ENCODE measurements at regions not wholly inside any gene's neighbourhood (a gene's known extent, or its start where the extent isn't known, plus 50 kb on each side); places are given as distances from the start of the nearest gene placed in this dataset.

DNA sequence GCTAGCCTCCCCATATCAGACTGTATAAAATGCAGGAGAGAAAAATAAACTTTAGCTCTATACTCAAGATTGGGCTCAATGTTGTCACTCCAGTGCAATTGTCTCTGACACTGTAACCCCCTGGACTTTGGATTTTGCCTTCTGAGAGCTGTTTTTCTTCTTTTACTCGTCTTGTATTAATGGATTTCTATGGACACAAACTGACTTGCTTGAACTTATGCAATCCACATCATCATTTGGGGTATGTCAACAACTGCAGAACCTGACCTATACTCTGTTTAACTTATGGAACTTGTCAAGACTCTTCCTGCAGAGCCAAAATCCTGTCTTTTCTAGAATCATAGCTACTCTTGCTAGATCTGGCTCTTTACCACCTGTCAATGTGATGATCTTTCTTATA lies 257.8 kb upstream of the DCC start:
- Mint-ChIP-seq H3K27ac (ENCODE audit: unreplicated experiment) (no peak overlapping the region), H3K9me3 (ENCODE audit: low read depth) (no peaks in the 10 kb centered on the region), H3K36me3 (ENCODE audit: low read depth) (no peaks in the 10 kb centered on the region), H3K4me1 (ENCODE audit: low read depth) (no peaks in the 10 kb centered on the region), H3K4me3 (ENCODE audit: unreplicated experiment) (no peak overlapping the region), H3K27me3 (ENCODE audit: low read depth) (no peaks in the 10 kb centered on the region)
- DNase-seq (ENCODE audit: low spot score) = no peak
- TF ChIP-seq, protein P1, sequence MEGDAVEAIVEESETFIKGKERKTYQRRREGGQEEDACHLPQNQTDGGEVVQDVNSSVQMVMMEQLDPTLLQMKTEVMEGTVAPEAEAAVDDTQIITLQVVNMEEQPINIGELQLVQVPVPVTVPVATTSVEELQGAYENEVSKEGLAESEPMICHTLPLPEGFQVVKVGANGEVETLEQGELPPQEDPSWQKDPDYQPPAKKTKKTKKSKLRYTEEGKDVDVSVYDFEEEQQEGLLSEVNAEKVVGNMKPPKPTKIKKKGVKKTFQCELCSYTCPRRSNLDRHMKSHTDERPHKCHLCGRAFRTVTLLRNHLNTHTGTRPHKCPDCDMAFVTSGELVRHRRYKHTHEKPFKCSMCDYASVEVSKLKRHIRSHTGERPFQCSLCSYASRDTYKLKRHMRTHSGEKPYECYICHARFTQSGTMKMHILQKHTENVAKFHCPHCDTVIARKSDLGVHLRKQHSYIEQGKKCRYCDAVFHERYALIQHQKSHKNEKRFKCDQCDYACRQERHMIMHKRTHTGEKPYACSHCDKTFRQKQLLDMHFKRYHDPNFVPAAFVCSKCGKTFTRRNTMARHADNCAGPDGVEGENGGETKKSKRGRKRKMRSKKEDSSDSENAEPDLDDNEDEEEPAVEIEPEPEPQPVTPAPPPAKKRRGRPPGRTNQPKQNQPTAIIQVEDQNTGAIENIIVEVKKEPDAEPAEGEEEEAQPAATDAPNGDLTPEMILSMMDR (IDR thresholded peaks at IDR 0.05) = no peak

DNA sequence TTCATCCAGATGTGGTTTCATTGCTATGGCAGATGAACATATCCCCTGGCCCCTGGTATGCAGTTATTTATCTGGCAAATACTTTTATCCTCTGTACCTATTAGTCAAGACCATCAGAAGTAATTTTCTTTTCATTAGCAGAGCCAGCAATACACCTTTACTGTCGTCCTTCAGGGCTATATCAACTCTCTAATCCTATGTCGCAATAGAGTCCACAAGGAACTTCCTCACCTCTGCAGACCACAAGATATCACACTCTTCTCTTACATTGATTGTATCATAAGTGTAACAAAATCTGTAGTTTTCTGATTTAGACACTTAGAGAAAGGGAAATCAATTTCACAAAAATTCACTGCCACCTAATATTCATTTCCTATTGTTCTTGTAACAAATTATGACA lies 252.9 kb upstream of the DCC start:
- H3K4me3 Mint-ChIP-seq (ENCODE audit: unreplicated experiment) = no peak overlapping the region
- H3K36me3 Mint-ChIP-seq (ENCODE audit: low read depth) = no peaks in the 10 kb centered on the region
- no peaks in the 10 kb centered on the region for H3K9me3 Mint-ChIP-seq (ENCODE audit: low read depth)
- no peak overlapping the region for H3K27ac Mint-ChIP-seq (ENCODE audit: unreplicated experiment)
- DNase-seq (ENCODE audit: low spot score) = no peak
- H3K4me1 Mint-ChIP-seq (ENCODE audit: low read depth) = no peaks in the 10 kb centered on the region
- TF ChIP-seq, protein P1 (IDR thresholded peaks at IDR 0.05) = no peak
- no peaks in the 10 kb centered on the region for H3K27me3 Mint-ChIP-seq (ENCODE audit: low read depth)

DNA sequence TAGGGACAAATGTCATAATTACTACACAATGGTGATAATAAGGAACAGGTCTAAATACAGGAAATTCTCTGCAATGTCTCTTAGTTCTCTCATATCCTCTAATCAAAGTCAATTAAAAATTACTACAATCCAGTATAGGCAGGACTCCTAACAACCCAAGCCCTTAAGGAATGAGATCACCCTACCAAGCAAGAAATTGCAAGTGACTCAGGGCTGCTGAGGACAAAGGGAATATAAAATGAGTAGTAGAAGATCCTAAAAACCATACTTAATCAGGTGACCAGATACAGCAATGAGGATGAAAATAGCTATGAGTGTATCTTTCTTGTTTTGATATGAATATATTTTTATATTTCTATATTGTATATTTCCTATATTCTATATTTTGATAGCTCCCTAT lies 250.0 kb upstream of the DCC start:
- H3K9me3 Mint-ChIP-seq (ENCODE audit: low read depth) = no peaks in the 10 kb centered on the region
- TF ChIP-seq, protein P1 (IDR thresholded peaks at IDR 0.05) = no peak
- no peak overlapping the region for H3K4me3 Mint-ChIP-seq (ENCODE audit: unreplicated experiment)
- no peaks in the 10 kb centered on the region for H3K4me1 Mint-ChIP-seq (ENCODE audit: low read depth)
- H3K27ac Mint-ChIP-seq (ENCODE audit: unreplicated experiment) = no peak overlapping the region
- DNase-seq (ENCODE audit: low spot score) = no peak
- H3K27me3 Mint-ChIP-seq (ENCODE audit: low read depth) = peaks cover 3% of the 10 kb centered on the region
- no peaks in the 10 kb centered on the region for H3K36me3 Mint-ChIP-seq (ENCODE audit: low read depth)

DNA sequence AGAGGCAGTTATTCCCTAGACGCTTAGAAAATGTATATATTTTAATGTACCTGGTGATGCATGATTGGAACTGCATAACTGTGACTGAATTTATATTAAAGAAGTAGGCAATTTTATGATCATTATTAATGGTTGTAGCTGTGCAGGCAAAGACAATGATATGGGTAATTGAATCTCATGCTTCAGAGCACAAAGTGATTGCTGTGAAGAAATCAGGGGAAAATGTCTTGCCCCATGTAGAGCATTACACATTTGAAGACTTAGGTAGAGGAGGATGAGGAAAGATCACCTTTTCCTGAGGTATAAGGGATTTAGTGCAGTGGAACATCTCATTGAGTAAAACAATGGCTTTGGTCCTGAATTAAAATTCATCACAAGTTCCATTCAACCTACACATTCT lies 246.8 kb upstream of the DCC start:
- Mint-ChIP-seq H3K4me3 (ENCODE audit: unreplicated experiment) (no peak overlapping the region), H3K9me3 (ENCODE audit: low read depth) (no peaks in the 10 kb centered on the region), H3K4me1 (ENCODE audit: low read depth) (no peaks in the 10 kb centered on the region), H3K36me3 (ENCODE audit: low read depth) (no peaks in the 10 kb centered on the region), H3K27ac (ENCODE audit: unreplicated experiment) (no peak overlapping the region), H3K27me3 (ENCODE audit: low read depth) (peaks cover 3% of the 10 kb centered on the region)
- TF ChIP-seq, protein P1 (IDR thresholded peaks at IDR 0.05) = no peak
- no peak for DNase-seq (ENCODE audit: low spot score)

DNA sequence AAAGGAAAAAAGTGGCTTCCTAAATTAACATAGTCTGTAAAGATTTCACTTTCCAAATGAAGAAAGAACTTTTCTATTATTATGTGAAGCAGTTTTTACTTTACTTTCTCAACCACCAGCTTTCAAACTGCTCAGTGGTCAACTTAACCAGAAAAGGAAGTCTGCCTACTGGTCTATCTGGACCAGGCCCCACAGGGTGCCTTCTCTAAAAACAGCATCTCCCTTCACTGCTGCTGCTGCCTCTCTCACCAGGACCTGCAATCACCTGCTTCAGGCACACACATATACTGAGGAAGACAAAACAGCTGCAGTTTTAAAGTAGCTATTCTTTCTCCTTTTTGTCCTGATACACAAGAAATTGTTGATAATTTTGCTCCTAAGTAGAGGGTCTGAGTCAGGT lies 221.3 kb upstream of the DCC start:
- Mint-ChIP-seq H3K4me3 (ENCODE audit: unreplicated experiment) (no peak overlapping the region), H3K36me3 (ENCODE audit: low read depth) (no peaks in the 10 kb centered on the region), H3K27me3 (ENCODE audit: low read depth) (no peaks in the 10 kb centered on the region), H3K4me1 (ENCODE audit: low read depth) (no peaks in the 10 kb centered on the region), H3K9me3 (ENCODE audit: low read depth) (no peaks in the 10 kb centered on the region), H3K27ac (ENCODE audit: unreplicated experiment) (no peak overlapping the region)
- DNase-seq (ENCODE audit: low spot score) = no peak
- TF ChIP-seq, protein P1 (IDR thresholded peaks at IDR 0.05) = no peak
